ENCODE measurements at regions not wholly inside any gene's neighbourhood (a gene's known extent, or its start where the extent isn't known, plus 50 kb on each side); places are given as distances from the start of the nearest gene placed in this dataset.

- no TSS peak for BruUV-seq (replicated peaks)
- no peak for TF ChIP-seq GATAD2A (CRISPR knock-in tag; IDR thresholded peaks at IDR 0.05)
- no peak for TF ChIP-seq CHD4 (IDR thresholded peaks at IDR 0.05; ENCODE audit: borderline replicate concordance, low read length)
- TF ChIP-seq ZFP1 (CRISPR knock-in tag; IDR thresholded peaks at IDR 0.05) = no peak
- TF ChIP-seq SRY (CRISPR knock-in tag; IDR thresholded peaks at IDR 0.05) = no peak
- TF ChIP-seq TOE1 (CRISPR knock-in tag; IDR thresholded peaks at IDR 0.05) = no peak
- no peak for TF ChIP-seq ZNF788 (CRISPR knock-in tag; IDR thresholded peaks at IDR 0.05; ENCODE audit: borderline replicate concordance)
- TF ChIP-seq ZNF7 (CRISPR knock-in tag; IDR thresholded peaks at IDR 0.05) = no peak
- TF ChIP-seq, protein P1, sequence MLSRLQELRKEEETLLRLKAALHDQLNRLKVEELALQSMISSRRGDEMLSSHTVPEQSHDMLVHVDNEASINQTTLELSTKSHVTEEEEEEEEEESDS (CRISPR knock-in tag; IDR thresholded peaks at IDR 0.05; ENCODE audit: borderline replicate concordance) = no peak
- no peak for TF ChIP-seq HHEX (CRISPR knock-in tag; IDR thresholded peaks at IDR 0.05)
- TF ChIP-seq, protein P2, sequence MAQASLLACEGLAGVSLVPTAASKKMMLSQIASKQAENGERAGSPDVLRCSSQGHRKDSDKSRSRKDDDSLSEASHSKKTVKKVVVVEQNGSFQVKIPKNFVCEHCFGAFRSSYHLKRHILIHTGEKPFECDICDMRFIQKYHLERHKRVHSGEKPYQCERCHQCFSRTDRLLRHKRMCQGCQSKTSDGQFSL (CRISPR knock-in tag; IDR thresholded peaks at IDR 0.05) = no peak
- no peak for TF ChIP-seq ZFP82 (CRISPR knock-in tag; IDR thresholded peaks at IDR 0.05; ENCODE audit: borderline replicate concordance)
- TF ChIP-seq ZFP36L2 (CRISPR knock-in tag; IDR thresholded peaks at IDR 0.05) = no peak
- TF ChIP-seq TAF15 (IDR thresholded peaks at IDR 0.05; ENCODE audit: low read depth, low read length, poor library complexity, severe bottlenecking) = no peak
- no peak for TF ChIP-seq TARDBP (CRISPR knock-in tag; IDR thresholded peaks at IDR 0.05)
- TF ChIP-seq NR2F6 (IDR thresholded peaks at IDR 0.05) = no peak
- no peak for TF ChIP-seq NR2F6 (CRISPR knock-in tag; IDR thresholded peaks at IDR 0.05)
- Histone ChIP-seq H3K36me3 (replicated peaks in 1 of 2; ENCODE audit: control insufficient read depth in 1 of 2, insufficient read depth in 2 of 2, low read length in 2 of 2) (no peaks in the 10 kb centered on the region), H3K27me3 (ENCODE audit: control insufficient read depth in 1 of 2, insufficient read depth in 2 of 2, low read length in 2 of 2) (no peaks in the 10 kb centered on the region), H3K9me3 (ENCODE audit: low read length) (no peaks in the 10 kb centered on the region), H3K9ac (ENCODE audit: insufficient read depth, low read depth, low read length) (no peak overlapping the region), H3K4me3 (replicated peaks in 1 of 3; ENCODE audit: insufficient read depth in 1 of 3, low read depth in 2 of 3, low read length in 3 of 3) (no peak overlapping the region), H2AFZ (ENCODE audit: low read length) (no peak overlapping the region), H3K4me1 (ENCODE audit: insufficient read depth, low read length) (no peaks in the 10 kb centered on the region), H4K20me1 (ENCODE audit: insufficient read depth, low read length) (no peaks in the 10 kb centered on the region), H3K4me2 (ENCODE audit: low read depth, low read length) (no peak overlapping the region), H3K79me2 (ENCODE audit: insufficient read depth, low read length) (no peaks in the 10 kb centered on the region), H3K27ac (ENCODE audit: extremely low read length, insufficient read depth, low read length) (no peak overlapping the region)
- ATAC-seq (no peak), DNase-seq (ENCODE audit: low spot score) (no peak), FAIRE-seq (no peak)
- ChIA-PET POLR2A (no interaction called here), CTCF (ENCODE audit: low intra/inter-chr PET ratio, low total read pairs) (no interaction called here)
- intact Hi-C loops (cut with micrococcal nuclease; ENCODE audit: unreplicated experiment) (no loop called here), in situ Hi-C loops (cut with HindIII; ENCODE audit: extremely low pct_ligation_motif_present, low pct_unique_long_range_greater_than_20kb) (no loop called here)
- WGBS (ENCODE audit: low lambda C conversion rate) = 36% methylated on average over 2 of the region's 2 CpGs
Observed at GRCh38 chrX:23513121-23513520, 154.2 kb upstream of the PRDX4 start.

Data from HepG2 (cell line).